ENCODE measurements at regions not wholly inside any gene's neighbourhood (a gene's known extent, or its start where the extent isn't known, plus 50 kb on each side); places are given as distances from the start of the nearest gene placed in this dataset.

GRCh38 chr9:73011181-73011750, 58.4 kb upstream of the ALDH1A1 start:
- DNase-seq = no peak

- no peak for DNase-seq
These were observed 56.9 kb upstream of the ALDH1A1 start for GRCh38 chr9:73009649-73010288.

DNA sequence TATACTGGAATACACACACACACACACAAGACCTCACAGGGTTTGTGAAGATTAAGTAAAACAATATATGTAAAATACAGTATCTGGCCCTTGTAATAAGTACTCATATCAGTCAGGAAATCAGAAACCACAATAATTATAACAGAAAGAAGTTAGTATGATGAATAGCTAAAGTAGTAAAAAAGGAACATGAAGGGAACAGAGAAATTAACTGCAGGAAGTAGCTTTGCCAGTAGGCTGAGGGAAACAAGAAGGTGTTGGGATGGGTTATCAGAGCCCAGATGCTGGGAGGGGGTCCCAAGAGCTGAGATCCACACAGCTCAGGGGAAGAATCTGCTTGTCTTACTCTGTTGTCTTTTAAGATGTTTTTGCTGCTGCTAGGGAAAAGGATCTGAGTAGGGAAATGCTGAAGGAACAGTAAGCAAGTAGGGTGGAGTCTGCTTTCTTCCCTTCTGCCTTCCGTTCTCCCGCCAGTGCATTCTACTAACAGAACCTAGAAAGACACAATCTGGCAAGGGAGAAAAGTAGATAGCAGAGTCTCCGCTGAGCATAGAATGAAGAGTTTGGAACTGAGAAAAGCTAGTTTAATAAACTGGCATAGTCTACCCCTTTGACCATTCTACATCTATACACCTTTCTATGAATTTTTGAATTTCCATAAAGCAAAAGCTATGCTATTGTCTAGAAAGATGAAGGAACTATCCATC, 55.3 kb upstream of the ALDH1A1 start:
- DNase-seq = no peak

DNA sequence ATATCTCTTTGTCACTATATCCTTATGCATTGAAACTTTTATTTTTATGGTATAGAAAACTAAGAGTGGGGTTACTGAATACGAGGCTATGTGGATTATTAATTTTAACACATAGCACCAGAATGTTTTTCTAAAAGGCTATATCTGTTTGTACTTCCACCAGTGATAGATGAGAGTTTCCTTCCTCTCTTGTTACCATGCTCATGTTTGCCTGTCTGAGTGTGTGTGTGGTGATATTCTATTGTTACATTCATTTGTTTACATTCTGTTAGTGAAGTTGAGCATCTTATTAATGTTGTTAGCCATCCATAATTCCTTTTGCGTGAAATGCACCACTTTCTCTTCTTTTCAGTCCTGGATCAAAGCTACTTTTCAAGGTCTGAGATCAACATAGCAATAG, 54.1 kb upstream of the ALDH1A1 start:
- no peak for DNase-seq
